ENCODE measurements at regions not wholly inside any gene's neighbourhood (a gene's known extent, or its start where the extent isn't known, plus 50 kb on each side); places are given as distances from the start of the nearest gene placed in this dataset.

DNA sequence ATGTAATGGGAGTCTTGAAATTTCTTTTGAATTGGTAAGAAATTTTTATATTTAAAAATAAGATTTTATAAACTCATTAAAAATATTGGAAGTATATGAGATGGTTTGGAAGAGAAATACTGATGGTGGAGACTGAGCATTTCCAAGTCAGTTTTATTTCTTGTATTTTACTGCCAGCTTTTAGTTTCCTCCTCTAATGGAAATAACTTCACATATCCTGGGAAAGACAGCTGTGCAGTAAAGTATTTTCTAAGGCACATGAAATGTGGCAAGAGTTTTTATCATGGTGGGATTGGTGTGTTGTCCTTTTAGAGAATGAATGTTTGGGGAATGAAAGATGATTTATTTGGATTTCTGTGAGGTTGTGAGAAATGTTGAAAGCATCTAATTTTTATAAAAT is 346.9 kb upstream of the RGS6 start:
- H3F3A ChIP-seq (ENCODE audit: insufficient read depth, low read length, poor library complexity, severe bottlenecking) = no peaks in the 10 kb centered on the region
- H3K79me2 ChIP-seq (replicated peaks; ENCODE audit: insufficient read depth, low read length) = no peaks in the 10 kb centered on the region
- H2AFZ ChIP-seq (ENCODE audit: low read depth, low read length) = no peak overlapping the region
- no peaks in the 10 kb centered on the region for H4K20me1 ChIP-seq (ENCODE audit: insufficient read depth)
- peak overlapping the region; percentile 53 for H3K4me2 ChIP-seq (ENCODE audit: low read length)
- H3K27ac ChIP-seq (ENCODE audit: low read length) = no peak overlapping the region
- H3K36me3 ChIP-seq (ENCODE audit: insufficient read depth, low read length) = no peaks in the 10 kb centered on the region
- H3K27me3 ChIP-seq (ENCODE audit: insufficient read depth, low read depth, low read length) = no peaks in the 10 kb centered on the region
- no peak overlapping the region for H3K9ac ChIP-seq (ENCODE audit: low read length)
- H3K9me3 ChIP-seq (ENCODE audit: low read length) = no peaks in the 10 kb centered on the region
- H3K9me2 ChIP-seq (ENCODE audit: insufficient read depth, low read length) = no peaks in the 10 kb centered on the region
- peak overlapping the region; percentile 64 for H3K4me3 ChIP-seq (ENCODE audit: low read length)
- TF ChIP-seq MXI1 (conservative IDR thresholded peaks at IDR 0.05; ENCODE audit: poor library complexity, severe bottlenecking) (no peak), SMC3 (conservative IDR thresholded peaks at IDR 0.05; ENCODE audit: poor library complexity) (no peak), RAD21 (conservative IDR thresholded peaks at IDR 0.05) (no peak), POLR2AphosphoS5 (IDR thresholded peaks at IDR 0.05) (no peak), EP300 (conservative IDR thresholded peaks at IDR 0.05; ENCODE audit: poor library complexity, severe bottlenecking) (no peak), TAF1 (IDR thresholded peaks at IDR 0.05; ENCODE audit: low read depth) (no peak), CTCF (IDR thresholded peaks at IDR 0.05; ENCODE audit: poor library complexity, severe bottlenecking) (no peak), EZH2 (IDR thresholded peaks at IDR 0.05; ENCODE audit: borderline replicate concordance, insufficient read depth, low read length, poor library complexity, severe bottlenecking) (no peak)
- TF ChIP-seq, protein P1, sequence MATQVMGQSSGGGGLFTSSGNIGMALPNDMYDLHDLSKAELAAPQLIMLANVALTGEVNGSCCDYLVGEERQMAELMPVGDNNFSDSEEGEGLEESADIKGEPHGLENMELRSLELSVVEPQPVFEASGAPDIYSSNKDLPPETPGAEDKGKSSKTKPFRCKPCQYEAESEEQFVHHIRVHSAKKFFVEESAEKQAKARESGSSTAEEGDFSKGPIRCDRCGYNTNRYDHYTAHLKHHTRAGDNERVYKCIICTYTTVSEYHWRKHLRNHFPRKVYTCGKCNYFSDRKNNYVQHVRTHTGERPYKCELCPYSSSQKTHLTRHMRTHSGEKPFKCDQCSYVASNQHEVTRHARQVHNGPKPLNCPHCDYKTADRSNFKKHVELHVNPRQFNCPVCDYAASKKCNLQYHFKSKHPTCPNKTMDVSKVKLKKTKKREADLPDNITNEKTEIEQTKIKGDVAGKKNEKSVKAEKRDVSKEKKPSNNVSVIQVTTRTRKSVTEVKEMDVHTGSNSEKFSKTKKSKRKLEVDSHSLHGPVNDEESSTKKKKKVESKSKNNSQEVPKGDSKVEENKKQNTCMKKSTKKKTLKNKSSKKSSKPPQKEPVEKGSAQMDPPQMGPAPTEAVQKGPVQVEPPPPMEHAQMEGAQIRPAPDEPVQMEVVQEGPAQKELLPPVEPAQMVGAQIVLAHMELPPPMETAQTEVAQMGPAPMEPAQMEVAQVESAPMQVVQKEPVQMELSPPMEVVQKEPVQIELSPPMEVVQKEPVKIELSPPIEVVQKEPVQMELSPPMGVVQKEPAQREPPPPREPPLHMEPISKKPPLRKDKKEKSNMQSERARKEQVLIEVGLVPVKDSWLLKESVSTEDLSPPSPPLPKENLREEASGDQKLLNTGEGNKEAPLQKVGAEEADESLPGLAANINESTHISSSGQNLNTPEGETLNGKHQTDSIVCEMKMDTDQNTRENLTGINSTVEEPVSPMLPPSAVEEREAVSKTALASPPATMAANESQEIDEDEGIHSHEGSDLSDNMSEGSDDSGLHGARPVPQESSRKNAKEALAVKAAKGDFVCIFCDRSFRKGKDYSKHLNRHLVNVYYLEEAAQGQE (IDR thresholded peaks at IDR 0.05; ENCODE audit: borderline replicate concordance) = no peak

DNA sequence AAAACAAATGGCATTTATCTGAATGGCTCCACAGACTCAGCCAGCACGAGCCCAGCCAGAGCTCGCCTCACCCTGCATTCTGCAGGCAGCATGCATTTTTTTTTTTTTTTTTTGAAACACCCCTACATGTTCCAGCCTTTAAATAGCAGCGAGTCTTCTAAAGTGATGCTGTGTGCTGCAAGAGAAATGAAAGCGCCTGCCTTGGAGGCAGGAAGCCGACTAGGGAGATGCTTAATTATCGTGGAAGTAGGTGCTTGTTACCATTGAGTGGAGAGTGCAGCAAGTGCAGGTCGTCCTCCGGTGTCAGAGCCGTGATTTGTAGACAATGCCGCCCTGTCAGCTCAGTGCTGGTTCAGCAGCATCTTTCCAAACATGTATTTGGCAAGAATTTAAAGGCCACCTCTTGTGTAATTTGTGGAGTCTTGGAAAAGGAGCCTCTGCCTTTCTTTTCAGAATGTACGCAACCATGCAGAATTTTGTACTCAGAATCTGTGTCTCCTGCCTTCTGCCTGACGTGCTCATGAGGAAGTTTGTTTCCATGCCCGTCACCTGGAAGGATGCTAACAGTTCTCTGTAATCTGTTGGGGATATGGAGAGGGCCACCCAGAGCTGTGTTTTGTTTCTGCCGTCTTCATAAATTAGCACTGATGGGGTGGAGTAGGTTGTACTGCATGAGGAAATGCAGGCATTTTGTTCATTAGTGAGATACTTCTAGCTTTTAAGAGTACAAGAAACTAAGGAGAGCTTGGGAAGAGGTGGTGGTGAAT is 345.9 kb upstream of the RGS6 start:
- no peaks in the 10 kb centered on the region for H3K9me2 ChIP-seq (ENCODE audit: insufficient read depth, low read length)
- no peaks in the 10 kb centered on the region for H3K9me3 ChIP-seq (ENCODE audit: low read length)
- no peaks in the 10 kb centered on the region for H3K36me3 ChIP-seq (ENCODE audit: insufficient read depth, low read length)
- H3K79me2 ChIP-seq (replicated peaks; ENCODE audit: insufficient read depth, low read length) = no peaks in the 10 kb centered on the region
- no peaks in the 10 kb centered on the region for H3F3A ChIP-seq (ENCODE audit: insufficient read depth, low read length, poor library complexity, severe bottlenecking)
- H3K27ac ChIP-seq (ENCODE audit: low read length) = peak overlapping the region; percentile 48
- peak overlapping the region; percentile 52 for H2AFZ ChIP-seq (ENCODE audit: low read depth, low read length)
- no peaks in the 10 kb centered on the region for H4K20me1 ChIP-seq (ENCODE audit: insufficient read depth)
- peak overlapping the region; percentile 53 for H3K4me2 ChIP-seq (ENCODE audit: low read length)
- H3K9ac ChIP-seq (ENCODE audit: low read length) = peak overlapping the region; percentile 50
- no peaks in the 10 kb centered on the region for H3K27me3 ChIP-seq (ENCODE audit: insufficient read depth, low read depth, low read length)
- TF ChIP-seq, protein P1 (IDR thresholded peaks at IDR 0.05; ENCODE audit: borderline replicate concordance) = peak; percentile 63
- TF ChIP-seq MXI1 (conservative IDR thresholded peaks at IDR 0.05; ENCODE audit: poor library complexity, severe bottlenecking) = peak; percentile 44
- peak; percentile 39 for TF ChIP-seq RAD21 (conservative IDR thresholded peaks at IDR 0.05)
- peak; percentile 50 for TF ChIP-seq SMC3 (conservative IDR thresholded peaks at IDR 0.05; ENCODE audit: poor library complexity)
- TF ChIP-seq EP300 (conservative IDR thresholded peaks at IDR 0.05; ENCODE audit: poor library complexity, severe bottlenecking) = peak; percentile 43
- no peak for TF ChIP-seq TAF1 (IDR thresholded peaks at IDR 0.05; ENCODE audit: low read depth)
- peak; percentile 15 for TF ChIP-seq CTCF (IDR thresholded peaks at IDR 0.05; ENCODE audit: poor library complexity, severe bottlenecking)
- TF ChIP-seq EZH2 (IDR thresholded peaks at IDR 0.05; ENCODE audit: borderline replicate concordance, insufficient read depth, low read length, poor library complexity, severe bottlenecking) = no peak
- peak; percentile 58 for TF ChIP-seq POLR2AphosphoS5 (IDR thresholded peaks at IDR 0.05)
- H3K4me3 ChIP-seq (ENCODE audit: low read length) = peak overlapping the region; percentile 64
